NB4 (cell line): ENCODE measurements at regions not wholly inside any gene's neighbourhood (a gene's known extent, or its start where the extent isn't known, plus 50 kb on each side); places are given as distances from the start of the nearest gene placed in this dataset.

ENCODE experiments used
- DNase-seq: peaks from one replicate; pipeline ENCODE4 v3.0.0; 2010; ENCODE audit warnings: low read depth
- H3K4me3 ChIP-seq: one replicate; pipeline ENCODE4 v1.5.1; 2011; ENCODE audit warnings: mild to moderate bottlenecking, low read depth, low read length, moderate library complexity
- MYC ChIP-seq: IDR thresholded peaks from 2 replicates; pipeline ENCODE4 v1.6.1; 2011; ENCODE audit warnings: low read depth, low read length
- POLR2A ChIP-seq: IDR thresholded peaks from 2 replicates; pipeline ENCODE4 v1.6.1; 2011; ENCODE audit warnings: mild to moderate bottlenecking; ENCODE audit not compliant: insufficient read length; ENCODE audit errors: extremely low read depth
- TF ChIP-seq, protein P1 (sequence below): IDR thresholded peaks from one replicate; pipeline ENCODE4 v1.5.1; 2012; ENCODE audit warnings: low read depth, low read length
- TF ChIP-seq, protein P2 (sequence below): IDR thresholded peaks from 2 replicates; pipeline ENCODE4 v1.6.1; 2011; ENCODE audit warnings: low read depth, low read length

- H3K4me3 ChIP-seq: no peak overlapping the region
- TF ChIP-seq MYC (no peak), POLR2A (no peak)
- TF ChIP-seq, protein P1, sequence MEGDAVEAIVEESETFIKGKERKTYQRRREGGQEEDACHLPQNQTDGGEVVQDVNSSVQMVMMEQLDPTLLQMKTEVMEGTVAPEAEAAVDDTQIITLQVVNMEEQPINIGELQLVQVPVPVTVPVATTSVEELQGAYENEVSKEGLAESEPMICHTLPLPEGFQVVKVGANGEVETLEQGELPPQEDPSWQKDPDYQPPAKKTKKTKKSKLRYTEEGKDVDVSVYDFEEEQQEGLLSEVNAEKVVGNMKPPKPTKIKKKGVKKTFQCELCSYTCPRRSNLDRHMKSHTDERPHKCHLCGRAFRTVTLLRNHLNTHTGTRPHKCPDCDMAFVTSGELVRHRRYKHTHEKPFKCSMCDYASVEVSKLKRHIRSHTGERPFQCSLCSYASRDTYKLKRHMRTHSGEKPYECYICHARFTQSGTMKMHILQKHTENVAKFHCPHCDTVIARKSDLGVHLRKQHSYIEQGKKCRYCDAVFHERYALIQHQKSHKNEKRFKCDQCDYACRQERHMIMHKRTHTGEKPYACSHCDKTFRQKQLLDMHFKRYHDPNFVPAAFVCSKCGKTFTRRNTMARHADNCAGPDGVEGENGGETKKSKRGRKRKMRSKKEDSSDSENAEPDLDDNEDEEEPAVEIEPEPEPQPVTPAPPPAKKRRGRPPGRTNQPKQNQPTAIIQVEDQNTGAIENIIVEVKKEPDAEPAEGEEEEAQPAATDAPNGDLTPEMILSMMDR: no peak
- TF ChIP-seq, protein P2, sequence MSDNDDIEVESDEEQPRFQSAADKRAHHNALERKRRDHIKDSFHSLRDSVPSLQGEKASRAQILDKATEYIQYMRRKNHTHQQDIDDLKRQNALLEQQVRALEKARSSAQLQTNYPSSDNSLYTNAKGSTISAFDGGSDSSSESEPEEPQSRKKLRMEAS: no peak
- DNase-seq: no peak
These were observed 240.2 kb upstream of the NPSR1 start for GRCh38 chr7:34417781-34418180.

DNA sequence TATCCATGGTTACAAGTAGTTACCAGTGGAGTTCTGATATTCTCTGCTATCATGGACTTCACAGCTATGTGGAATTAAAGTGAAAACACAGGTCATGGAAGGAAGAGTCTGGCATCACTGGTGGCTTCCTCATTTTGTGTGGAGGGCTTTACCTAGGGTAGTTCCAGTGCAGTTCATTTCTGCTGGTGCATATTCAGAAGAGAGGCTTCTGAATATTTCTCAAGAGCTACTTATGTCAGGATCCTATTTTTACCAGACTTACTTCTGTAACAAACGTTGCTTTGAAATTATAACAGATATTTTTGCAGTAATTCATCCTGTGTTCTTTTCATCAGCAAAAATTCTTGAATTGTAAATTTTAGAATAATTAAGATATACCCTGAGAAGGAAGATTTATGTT is 236.5 kb upstream of the NPSR1 start:
- DNase-seq: no peak
- H3K4me3 ChIP-seq: no peak overlapping the region
- TF ChIP-seq MYC: no peak
- TF ChIP-seq, protein P1: no peak
- TF ChIP-seq POLR2A: no peak
- TF ChIP-seq, protein P2: no peak

- no peak overlapping the region for H3K4me3 ChIP-seq
- no peak for DNase-seq
- TF ChIP-seq, protein P2: no peak
- TF ChIP-seq MYC (no peak), POLR2A (no peak)
- TF ChIP-seq, protein P1: no peak
These were observed 232.8 kb upstream of the NPSR1 start for GRCh38 chr7:34425194-34425593.

GRCh38 chr7:34425631-34426384 is 232.2 kb upstream of the NPSR1 start:
- TF ChIP-seq MYC (no peak), POLR2A (no peak)
- TF ChIP-seq, protein P1: no peak
- TF ChIP-seq, protein P2: no peak
- no peak for DNase-seq
- no peak overlapping the region for H3K4me3 ChIP-seq

- TF ChIP-seq, protein P1: peak; percentile 61
- TF ChIP-seq, protein P2: no peak
- DNase-seq: peak; percentile 35
- no peak overlapping the region for H3K4me3 ChIP-seq
These were observed 227.6 kb upstream of the NPSR1 start for GRCh38 chr7:34430456-34430855.
